ENCODE measurements at regions not wholly inside any gene's neighbourhood (a gene's known extent, or its start where the extent isn't known, plus 50 kb on each side); places are given as distances from the start of the nearest gene placed in this dataset.

DNA sequence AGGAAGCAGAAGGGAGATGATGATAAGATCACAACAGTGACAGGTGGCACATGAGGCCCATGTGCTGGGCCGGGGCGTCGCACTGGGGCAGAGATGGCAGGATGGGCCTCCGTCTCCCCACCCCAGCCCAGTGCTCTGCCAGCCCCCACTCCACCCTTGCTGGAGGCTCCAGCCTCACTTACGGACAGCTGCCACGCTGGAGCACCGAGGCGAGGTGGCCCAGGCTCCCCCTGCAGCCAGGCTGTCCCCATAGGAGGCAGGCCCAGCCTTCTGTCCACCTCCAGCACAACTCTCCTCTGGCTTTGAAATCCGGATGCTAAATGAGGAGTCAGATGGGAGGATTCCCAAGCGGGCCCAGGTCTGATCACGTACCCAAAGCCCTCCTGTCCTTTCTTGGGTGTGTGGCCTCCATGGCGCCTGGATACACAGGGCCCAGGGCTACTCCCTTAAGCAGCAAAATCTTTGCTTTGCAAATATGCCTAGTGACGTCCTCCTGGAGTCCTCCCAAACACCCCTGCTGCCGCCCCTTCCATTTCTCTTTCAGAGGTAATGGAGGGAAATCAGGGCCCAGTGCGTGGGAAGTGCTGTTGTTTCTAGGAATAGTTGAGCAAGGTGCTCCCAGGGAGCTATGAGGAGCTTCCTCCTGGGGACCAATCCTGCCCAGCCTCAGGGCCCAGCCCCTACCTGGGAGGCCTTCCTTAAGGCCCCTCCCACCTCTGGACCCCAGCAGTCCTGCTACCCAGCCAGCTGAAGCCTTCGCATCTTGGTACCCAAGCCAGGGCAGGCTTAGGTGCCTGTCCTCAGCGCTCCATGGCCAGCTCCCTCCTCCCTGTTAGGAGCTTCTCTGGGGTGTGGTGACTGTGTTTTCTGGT, 170.4 kb upstream of the MYCN start:
- Histone ChIP-seq H3K27ac (ENCODE audit: low read depth, low read length) (no peak overlapping the region), H3K4me3 (ENCODE audit: low read depth in 1 of 5, low read length in 5 of 5) (no peak overlapping the region), H3K4me1 (ENCODE audit: control insufficient read depth in 5 of 5, insufficient read depth in 5 of 5, low read length in 5 of 5) (no peaks in the 10 kb centered on the region), H3K36me3 (ENCODE audit: control insufficient read depth in 5 of 5, insufficient read depth in 5 of 5, low read length in 5 of 5) (no peaks in the 10 kb centered on the region), H3K27me3 (ENCODE audit: control insufficient read depth in 5 of 5, insufficient read depth in 4 of 5, low read length in 5 of 5) (no peaks in the 10 kb centered on the region), H3K9ac (ENCODE audit: low read length in 5 of 5) (no peak overlapping the region), H3K9me3 (ENCODE audit: control insufficient read depth in 5 of 5, low read length in 5 of 5) (no peaks in the 10 kb centered on the region)

- no peaks in the 10 kb centered on the region for H3K27me3 ChIP-seq (ENCODE audit: control insufficient read depth in 5 of 5, insufficient read depth in 4 of 5, low read length in 5 of 5)
- H3K9ac ChIP-seq (ENCODE audit: low read length in 5 of 5), result no peak overlapping the region
- no peaks in the 10 kb centered on the region for H3K36me3 ChIP-seq (ENCODE audit: control insufficient read depth in 5 of 5, insufficient read depth in 5 of 5, low read length in 5 of 5)
- no peaks in the 10 kb centered on the region for H3K4me1 ChIP-seq (ENCODE audit: control insufficient read depth in 5 of 5, insufficient read depth in 5 of 5, low read length in 5 of 5)
- no peak overlapping the region for H3K4me3 ChIP-seq (ENCODE audit: low read depth in 1 of 5, low read length in 5 of 5)
- no peak overlapping the region for H3K27ac ChIP-seq (ENCODE audit: low read depth, low read length)
- no peaks in the 10 kb centered on the region for H3K9me3 ChIP-seq (ENCODE audit: control insufficient read depth in 5 of 5, low read length in 5 of 5)
Measured at GRCh38 chr2:15770606-15771005, 169.7 kb upstream of the MYCN start.

DNA sequence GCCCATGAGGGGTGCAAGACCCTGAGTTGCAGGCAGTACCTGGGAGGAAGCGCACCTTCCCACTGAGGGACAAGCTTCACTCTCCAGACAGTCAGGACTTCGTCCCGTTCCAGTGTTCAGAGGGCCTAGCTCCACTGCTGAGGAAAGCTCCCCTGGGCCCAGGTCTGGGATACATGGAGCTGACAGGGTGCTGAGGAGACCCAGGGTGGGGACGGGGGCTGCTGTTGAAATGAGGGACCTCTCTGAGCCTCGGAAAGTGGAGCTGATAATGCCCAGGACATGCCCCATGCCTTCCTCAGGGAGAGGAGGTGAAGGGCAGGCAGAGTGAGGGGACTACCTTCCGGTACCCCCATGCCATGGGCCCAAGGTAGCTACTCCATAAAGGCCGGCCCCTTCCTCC, 169.2 kb upstream of the MYCN start:
- H3K27ac ChIP-seq (ENCODE audit: low read depth, low read length), result no peak overlapping the region
- no peaks in the 10 kb centered on the region for H3K36me3 ChIP-seq (ENCODE audit: control insufficient read depth in 5 of 5, insufficient read depth in 5 of 5, low read length in 5 of 5)
- H3K9me3 ChIP-seq (ENCODE audit: control insufficient read depth in 5 of 5, low read length in 5 of 5), result no peaks in the 10 kb centered on the region
- no peaks in the 10 kb centered on the region for H3K4me1 ChIP-seq (ENCODE audit: control insufficient read depth in 5 of 5, insufficient read depth in 5 of 5, low read length in 5 of 5)
- H3K27me3 ChIP-seq (ENCODE audit: control insufficient read depth in 5 of 5, insufficient read depth in 4 of 5, low read length in 5 of 5), result no peaks in the 10 kb centered on the region
- H3K4me3 ChIP-seq (ENCODE audit: low read depth in 1 of 5, low read length in 5 of 5), result no peak overlapping the region
- H3K9ac ChIP-seq (ENCODE audit: low read length in 5 of 5), result no peak overlapping the region

DNA sequence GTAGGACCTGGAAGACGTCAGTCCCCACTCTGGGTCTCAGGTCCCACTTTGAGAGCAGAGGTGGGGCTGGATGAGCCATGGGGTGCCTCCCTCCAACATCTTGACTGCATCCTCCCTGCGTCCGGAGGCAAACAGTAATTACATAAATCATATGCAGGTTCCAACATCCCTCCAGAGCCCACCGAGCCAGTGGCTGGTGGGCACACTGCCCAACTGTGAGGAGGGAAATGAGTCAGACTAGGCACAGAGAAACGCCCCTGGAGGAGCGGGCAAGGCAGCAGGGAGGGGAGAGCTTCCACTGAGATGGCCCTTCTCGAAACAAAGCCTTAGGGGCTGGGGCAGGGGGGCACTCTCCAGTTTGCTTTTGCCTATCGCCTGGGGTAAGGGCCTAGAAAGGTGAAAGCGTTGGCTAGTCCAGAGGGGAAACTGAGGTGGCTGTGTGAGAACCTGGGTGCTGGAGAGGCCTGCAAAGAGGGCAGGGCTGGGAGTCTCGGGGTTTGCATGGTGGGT, 168.2 kb upstream of the MYCN start:
- H3K4me3 ChIP-seq (ENCODE audit: low read depth in 1 of 5, low read length in 5 of 5), result no peak overlapping the region
- no peak overlapping the region for H3K9ac ChIP-seq (ENCODE audit: low read length in 5 of 5)
- no peaks in the 10 kb centered on the region for H3K4me1 ChIP-seq (ENCODE audit: control insufficient read depth in 5 of 5, insufficient read depth in 5 of 5, low read length in 5 of 5)
- no peak overlapping the region for H3K27ac ChIP-seq (ENCODE audit: low read depth, low read length)
- H3K36me3 ChIP-seq (ENCODE audit: control insufficient read depth in 5 of 5, insufficient read depth in 5 of 5, low read length in 5 of 5), result no peaks in the 10 kb centered on the region
- no peaks in the 10 kb centered on the region for H3K9me3 ChIP-seq (ENCODE audit: control insufficient read depth in 5 of 5, low read length in 5 of 5)
- no peaks in the 10 kb centered on the region for H3K27me3 ChIP-seq (ENCODE audit: control insufficient read depth in 5 of 5, insufficient read depth in 4 of 5, low read length in 5 of 5)

DNA sequence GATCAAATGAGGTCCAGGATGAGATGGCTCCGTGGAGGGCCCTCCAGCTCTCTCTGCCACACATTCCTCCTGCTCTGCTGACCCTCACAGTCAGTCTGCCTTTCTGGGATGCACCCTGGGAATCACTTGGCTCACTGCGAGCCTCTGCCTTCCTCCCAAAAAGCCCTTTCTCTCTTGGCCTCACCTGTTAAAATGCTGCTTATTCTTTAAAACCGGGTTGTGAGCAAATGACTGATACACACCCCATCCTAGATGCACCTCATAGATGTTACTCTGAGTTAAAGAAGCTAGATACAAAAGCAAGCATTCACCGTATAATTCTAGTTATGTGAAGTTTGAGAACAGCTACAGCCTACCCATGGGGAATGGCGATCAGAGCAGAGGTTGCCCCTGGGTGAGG, 167.7 kb upstream of the MYCN start:
- no peaks in the 10 kb centered on the region for H3K27me3 ChIP-seq (ENCODE audit: control insufficient read depth in 5 of 5, insufficient read depth in 4 of 5, low read length in 5 of 5)
- H3K36me3 ChIP-seq (ENCODE audit: control insufficient read depth in 5 of 5, insufficient read depth in 5 of 5, low read length in 5 of 5), result no peaks in the 10 kb centered on the region
- H3K27ac ChIP-seq (ENCODE audit: low read depth, low read length), result no peak overlapping the region
- no peak overlapping the region for H3K9ac ChIP-seq (ENCODE audit: low read length in 5 of 5)
- H3K4me3 ChIP-seq (ENCODE audit: low read depth in 1 of 5, low read length in 5 of 5), result no peak overlapping the region
- no peaks in the 10 kb centered on the region for H3K9me3 ChIP-seq (ENCODE audit: control insufficient read depth in 5 of 5, low read length in 5 of 5)
- H3K4me1 ChIP-seq (ENCODE audit: control insufficient read depth in 5 of 5, insufficient read depth in 5 of 5, low read length in 5 of 5), result no peaks in the 10 kb centered on the region

DNA sequence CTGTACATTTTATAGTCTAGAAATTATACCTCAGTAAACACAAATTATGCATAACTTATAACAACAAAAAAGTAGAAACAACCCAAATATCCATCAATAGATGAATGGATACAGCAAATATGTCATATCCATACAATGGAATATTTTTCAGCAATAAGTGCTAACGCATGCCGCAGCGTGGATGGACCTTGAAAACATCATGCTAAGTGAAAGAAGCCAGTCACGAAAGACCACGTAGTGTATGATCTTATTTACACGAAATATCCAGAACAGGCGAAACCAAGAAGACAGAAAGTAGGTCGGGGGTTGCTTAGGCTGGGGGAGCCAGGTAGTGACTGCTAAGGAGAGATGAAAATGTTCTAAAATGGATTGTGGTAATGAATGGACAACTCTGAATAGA, 167.1 kb upstream of the MYCN start:
- H3K27me3 ChIP-seq (ENCODE audit: control insufficient read depth in 5 of 5, insufficient read depth in 4 of 5, low read length in 5 of 5), result no peaks in the 10 kb centered on the region
- no peak overlapping the region for H3K4me3 ChIP-seq (ENCODE audit: low read depth in 1 of 5, low read length in 5 of 5)
- H3K27ac ChIP-seq (ENCODE audit: low read depth, low read length), result no peak overlapping the region
- H3K36me3 ChIP-seq (ENCODE audit: control insufficient read depth in 5 of 5, insufficient read depth in 5 of 5, low read length in 5 of 5), result no peaks in the 10 kb centered on the region
- no peaks in the 10 kb centered on the region for H3K4me1 ChIP-seq (ENCODE audit: control insufficient read depth in 5 of 5, insufficient read depth in 5 of 5, low read length in 5 of 5)
- no peaks in the 10 kb centered on the region for H3K9me3 ChIP-seq (ENCODE audit: control insufficient read depth in 5 of 5, low read length in 5 of 5)
- no peak overlapping the region for H3K9ac ChIP-seq (ENCODE audit: low read length in 5 of 5)

- Histone ChIP-seq H3K9ac (ENCODE audit: low read length in 5 of 5) (no peak overlapping the region), H3K36me3 (ENCODE audit: control insufficient read depth in 5 of 5, insufficient read depth in 5 of 5, low read length in 5 of 5) (no peaks in the 10 kb centered on the region), H3K9me3 (ENCODE audit: control insufficient read depth in 5 of 5, low read length in 5 of 5) (no peaks in the 10 kb centered on the region), H3K4me1 (ENCODE audit: control insufficient read depth in 5 of 5, insufficient read depth in 5 of 5, low read length in 5 of 5) (no peaks in the 10 kb centered on the region), H3K4me3 (ENCODE audit: low read depth in 1 of 5, low read length in 5 of 5) (no peak overlapping the region), H3K27ac (ENCODE audit: low read depth, low read length) (no peak overlapping the region), H3K27me3 (ENCODE audit: control insufficient read depth in 5 of 5, insufficient read depth in 4 of 5, low read length in 5 of 5) (no peaks in the 10 kb centered on the region)
Measured at GRCh38 chr2:15773846-15774245, 166.5 kb upstream of the MYCN start.

- Histone ChIP-seq H3K36me3 (ENCODE audit: control insufficient read depth in 5 of 5, insufficient read depth in 5 of 5, low read length in 5 of 5) (no peaks in the 10 kb centered on the region), H3K9ac (ENCODE audit: low read length in 5 of 5) (no peak overlapping the region), H3K4me3 (ENCODE audit: low read depth in 1 of 5, low read length in 5 of 5) (no peak overlapping the region), H3K9me3 (ENCODE audit: control insufficient read depth in 5 of 5, low read length in 5 of 5) (no peaks in the 10 kb centered on the region), H3K27ac (ENCODE audit: low read depth, low read length) (no peak overlapping the region), H3K27me3 (ENCODE audit: control insufficient read depth in 5 of 5, insufficient read depth in 4 of 5, low read length in 5 of 5) (peaks cover 0 to 1% (median 0%) of the 10 kb centered on the region in 5 donors), H3K4me1 (ENCODE audit: control insufficient read depth in 5 of 5, insufficient read depth in 5 of 5, low read length in 5 of 5) (no peaks in the 10 kb centered on the region)
Measured at GRCh38 chr2:15775753-15776628, 164.4 kb upstream of the MYCN start.

DNA sequence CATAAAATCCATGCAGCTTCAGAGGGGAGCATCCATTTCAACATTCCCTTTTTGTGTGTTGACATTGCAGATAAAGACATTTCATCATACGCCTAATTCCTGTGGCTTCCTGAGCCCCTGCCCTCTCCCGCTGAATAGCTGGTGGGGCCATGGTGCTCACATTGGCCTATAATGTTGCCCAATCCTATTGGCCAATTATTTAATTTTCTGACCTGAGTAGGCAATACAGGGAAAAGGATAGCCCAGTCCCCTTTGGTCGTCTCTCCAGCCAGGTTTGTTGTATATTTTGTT, 163.8 kb upstream of the MYCN start:
- no peaks in the 10 kb centered on the region for H3K4me1 ChIP-seq (ENCODE audit: control insufficient read depth in 5 of 5, insufficient read depth in 5 of 5, low read length in 5 of 5)
- no peak overlapping the region for H3K9ac ChIP-seq (ENCODE audit: low read length in 5 of 5)
- no peak overlapping the region for H3K27ac ChIP-seq (ENCODE audit: low read depth, low read length)
- no peak overlapping the region for H3K4me3 ChIP-seq (ENCODE audit: low read depth in 1 of 5, low read length in 5 of 5)
- H3K9me3 ChIP-seq (ENCODE audit: control insufficient read depth in 5 of 5, low read length in 5 of 5), result no peaks in the 10 kb centered on the region
- H3K36me3 ChIP-seq (ENCODE audit: control insufficient read depth in 5 of 5, insufficient read depth in 5 of 5, low read length in 5 of 5), result no peaks in the 10 kb centered on the region
- H3K27me3 ChIP-seq (ENCODE audit: control insufficient read depth in 5 of 5, insufficient read depth in 4 of 5, low read length in 5 of 5), result peaks cover 0 to 6% (median 0%) of the 10 kb centered on the region in 5 donors

GRCh38 chr2:15776992-15777702, 163.2 kb upstream of the MYCN start:
- H3K9me3 ChIP-seq (ENCODE audit: control insufficient read depth in 5 of 5, low read length in 5 of 5), result no peaks in the 10 kb centered on the region
- no peak overlapping the region for H3K27ac ChIP-seq (ENCODE audit: low read depth, low read length)

More at GRCh38 chr2:15776992-15777702, 163.2 kb upstream of the MYCN start:
- Histone ChIP-seq H3K4me1 (ENCODE audit: control insufficient read depth in 5 of 5, insufficient read depth in 5 of 5, low read length in 5 of 5) (no peaks in the 10 kb centered on the region), H3K36me3 (ENCODE audit: control insufficient read depth in 5 of 5, insufficient read depth in 5 of 5, low read length in 5 of 5) (no peaks in the 10 kb centered on the region), H3K27me3 (ENCODE audit: control insufficient read depth in 5 of 5, insufficient read depth in 4 of 5, low read length in 5 of 5) (peaks cover 0 to 11% (median 1%) of the 10 kb centered on the region in 5 donors), H3K9ac (ENCODE audit: low read length in 5 of 5) (no peak overlapping the region), H3K4me3 (ENCODE audit: low read depth in 1 of 5, low read length in 5 of 5) (no peak overlapping the region)

Data from subcutaneous abdominal adipose tissue (tissue), 5 donors.